H9 (cell line): ENCODE measurements at regions not wholly inside any gene's neighbourhood (a gene's known extent, or its start where the extent isn't known, plus 50 kb on each side); places are given as distances from the start of the nearest gene placed in this dataset.

Experiments used
- DNase-seq: peaks from one replicate; pipeline ENCODE4 v3.0.0-alpha.2; 2017
- H2AFZ ChIP-seq: one replicate; pipeline ENCODE4 v1.6.1; 2013; ENCODE audit warnings: mild to moderate bottlenecking, low read length, control low read depth, moderate library complexity
- H2AK5ac ChIP-seq: 2 replicates; pipeline ENCODE4 v1.6.1; 2013; ENCODE audit warnings: low read length, control low read depth, mixed read lengths; ENCODE audit not compliant: insufficient read length
- H2BK120ac ChIP-seq: one replicate; pipeline ENCODE4 v1.6.1; 2013; ENCODE audit warnings: low read depth, mild to moderate bottlenecking, low read length, control low read depth, inconsistent platforms; ENCODE audit not compliant: poor library complexity, severe bottlenecking
- H2BK12ac ChIP-seq: 2 replicates; pipeline ENCODE4 v1.6.1; 2013; ENCODE audit warnings: low read length, control low read depth, mixed read lengths, low read depth; ENCODE audit not compliant: insufficient read length
- H2BK15ac ChIP-seq: 2 replicates; pipeline ENCODE4 v1.6.1; 2013; ENCODE audit warnings: low read depth, low read length, control low read depth
- H2BK20ac ChIP-seq: one replicate; pipeline ENCODE4 v1.6.1; 2013; ENCODE audit warnings: low read depth, mild to moderate bottlenecking, low read length, control low read depth, inconsistent platforms; ENCODE audit not compliant: poor library complexity, severe bottlenecking
- H2BK5ac ChIP-seq: 2 replicates; pipeline ENCODE4 v1.6.1; 2013; ENCODE audit warnings: low read length, control low read depth, mixed read lengths; ENCODE audit not compliant: insufficient read length
- H3K14ac ChIP-seq: 2 replicates; pipeline ENCODE4 v1.6.1; 2013; ENCODE audit warnings: low read length, control low read depth; ENCODE audit not compliant: insufficient read depth
- H3K18ac ChIP-seq: 2 replicates; pipeline ENCODE4 v1.6.1; 2013; ENCODE audit warnings: low read depth, mild to moderate bottlenecking, mixed read lengths, low read length, control low read depth; ENCODE audit not compliant: insufficient read length
- H3K23ac ChIP-seq: 2 replicates; pipeline ENCODE4 v1.6.1; 2013; ENCODE audit warnings: low read length, control low read depth, mixed read lengths, low read depth; ENCODE audit not compliant: insufficient read length
- H3K23me2 ChIP-seq: 2 replicates; pipeline ENCODE4 v1.6.1; 2013; ENCODE audit warnings: low read depth, mild to moderate bottlenecking, mixed read lengths, low read length, control low read depth; ENCODE audit not compliant: insufficient read length, poor library complexity, severe bottlenecking
- H3K27ac ChIP-seq: 2 replicates; pipeline ENCODE4 v1.5.1; 2013; ENCODE audit warnings: low read length, control low read depth, mixed read lengths, low read depth; ENCODE audit not compliant: insufficient read length
- H3K27me3 ChIP-seq: 2 replicates; pipeline ENCODE4 v1.6.1; 2013; ENCODE audit warnings: low read length, control low read depth, inconsistent platforms; ENCODE audit not compliant: insufficient read depth
- H3K4ac ChIP-seq: 2 replicates; pipeline ENCODE4 v1.6.1; 2013; ENCODE audit warnings: low read depth, mild to moderate bottlenecking, control low read depth, inconsistent platforms, low read length, moderate library complexity
- H3K4me1 ChIP-seq: 2 replicates; pipeline ENCODE4 v1.6.1; 2013; ENCODE audit warnings: low read length, control low read depth, inconsistent platforms; ENCODE audit not compliant: insufficient read depth
- H3K4me2 ChIP-seq: 2 replicates; pipeline ENCODE4 v1.6.1; 2013; ENCODE audit warnings: low read length, control low read depth, mixed read lengths; ENCODE audit not compliant: insufficient read length, insufficient read depth
- H3K56ac ChIP-seq: 2 replicates; pipeline ENCODE4 v1.6.1; 2013; ENCODE audit warnings: low read depth, mild to moderate bottlenecking, mixed read lengths, low read length, control low read depth; ENCODE audit not compliant: insufficient read length
- H3K79me1 ChIP-seq: 2 replicates; pipeline ENCODE4 v1.6.1; 2013; ENCODE audit warnings: low read depth, mild to moderate bottlenecking, moderate library complexity, low read length, control low read depth, inconsistent platforms; ENCODE audit not compliant: insufficient read depth, poor library complexity, severe bottlenecking
- H3K79me2 ChIP-seq: 2 replicates; pipeline ENCODE4 v1.6.1; 2013; ENCODE audit warnings: low read length, control low read depth, inconsistent platforms; ENCODE audit not compliant: insufficient read depth
- H3K9ac ChIP-seq: 2 replicates; pipeline ENCODE4 v1.6.1; 2013; ENCODE audit warnings: low read length, control low read depth, mixed read lengths; ENCODE audit not compliant: insufficient read length; ENCODE audit errors: extremely low read depth
- H3K9me3 ChIP-seq: one replicate; pipeline ENCODE4 v1.6.1; 2013; ENCODE audit warnings: low read depth, low read length, inconsistent platforms; ENCODE audit not compliant: control insufficient read depth
- H3T11ph ChIP-seq: one replicate; pipeline ENCODE4 v1.6.1; 2013; ENCODE audit warnings: mild to moderate bottlenecking, low read length, control low read depth, inconsistent platforms
- H4K20me1 ChIP-seq: one replicate; pipeline ENCODE4 v1.6.1; 2013; ENCODE audit not compliant: control insufficient read depth, insufficient read length, insufficient read depth
- H4K5ac ChIP-seq: 2 replicates; pipeline ENCODE4 v1.6.1; 2013; ENCODE audit warnings: low read depth, mild to moderate bottlenecking, mixed read lengths, low read length, control low read depth; ENCODE audit not compliant: insufficient read length
- H4K8ac ChIP-seq: replicated peaks from 2 replicates; pipeline ENCODE4 v1.6.1; 2013; ENCODE audit warnings: low read length, control low read depth, mixed read lengths, low read depth; ENCODE audit not compliant: insufficient read length
- H4K91ac ChIP-seq: 2 replicates; pipeline ENCODE4 v1.6.1; 2013; ENCODE audit warnings: low read depth, mild to moderate bottlenecking, moderate library complexity, mixed read lengths, low read length, control low read depth; ENCODE audit not compliant: insufficient read length
- H3K27ac Mint-ChIP-seq, 3 experiments: 2 replicates in 2 of 3; 3 replicates in 1 of 3; pipeline ENCODE4 v1.8.0; 2020 to 2021; ENCODE audit warnings: mixed read lengths in 3 of 3, mild to moderate bottlenecking in 1 of 3, moderate library complexity in 1 of 3
- H3K27me3 Mint-ChIP-seq: 2 replicates; pipeline ENCODE4 v1.8.0; 2021; ENCODE audit warnings: low read depth, mild to moderate bottlenecking, moderate library complexity, mixed read lengths
- H3K36me3 Mint-ChIP-seq, 3 experiments: 2 replicates in 2 of 3; 3 replicates in 1 of 3; pipeline ENCODE4 v1.8.0; 2020 to 2021; ENCODE audit warnings: low read depth in 3 of 3, mixed read lengths in 3 of 3; ENCODE audit not compliant: insufficient read depth in 1 of 3
- H3K4me1 Mint-ChIP-seq, 2 experiments: 2 replicates each; pipeline ENCODE4 v1.8.0; 2020; ENCODE audit warnings: mixed read lengths in 2 of 2
- H3K4me3 Mint-ChIP-seq, 2 experiments: 2 replicates in 1 of 2; 3 replicates in 1 of 2; pipeline ENCODE4 v1.8.0; 2020 to 2021; ENCODE audit warnings: mild to moderate bottlenecking in 2 of 2, mixed read lengths in 2 of 2, moderate library complexity in 1 of 2
- H3K9me3 Mint-ChIP-seq, 2 experiments: 2 replicates in 1 of 2; 3 replicates in 1 of 2; pipeline ENCODE4 v1.8.0; 2020; ENCODE audit warnings: mild to moderate bottlenecking in 2 of 2, mixed read lengths in 2 of 2, moderate library complexity in 1 of 2
- CTCF ChIP-seq: fragments of 200-600 bp; sonication (generic); conservative IDR thresholded peaks from 3 replicates; pipeline ENCODE4 v1.8.0; 2021; ENCODE audit warnings: antibody characterized with exemption, mild to moderate bottlenecking
- WGBS: extraction: QIAGEN DNeasy Blood & Tissue Kit; methylation state at CpG from one replicate; pipeline ENCODE4 v1.1.7; 2013; ENCODE audit warnings: missing lambda C conversion rate, low lambda C conversion rate, mixed read lengths; ENCODE audit not compliant: insufficient read length; ENCODE audit errors: extremely low coverage; 5-methylcytosine and 5-hydroxymethylcytosine counted together

DNA sequence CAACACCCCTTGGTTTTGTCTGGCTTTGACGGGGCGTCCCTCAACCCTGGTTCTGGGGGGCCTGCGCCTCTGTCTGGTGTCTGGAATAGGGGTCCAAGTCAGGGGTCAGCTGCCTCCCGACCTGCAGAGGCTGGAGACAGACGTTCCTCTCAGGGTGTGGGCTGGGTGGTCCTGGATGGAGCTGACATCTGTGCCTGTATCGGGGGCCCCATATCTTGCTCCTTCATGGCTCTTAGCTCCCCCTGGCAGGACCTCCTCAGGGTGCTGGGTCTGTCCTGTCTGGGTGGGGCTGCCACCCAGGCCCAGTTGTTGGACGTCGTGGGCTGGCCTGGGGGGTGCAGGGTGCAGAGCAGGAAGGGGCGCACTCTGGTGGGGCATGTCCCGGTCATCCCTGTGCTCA lies 374.8 kb downstream of the TMEM121 start:
- Histone ChIP-seq H4K20me1 (no peaks in the 10 kb centered on the region), H2AK5ac (no peak overlapping the region), H3K23ac (no peak overlapping the region), H4K91ac (no peak overlapping the region), H3K9ac (no peak overlapping the region), H3K14ac (no peak overlapping the region), H2BK5ac (no peak overlapping the region), H2BK20ac (no peak overlapping the region), H3T11ph (no peak overlapping the region), H3K9me3 (peaks cover 87% of the 10 kb centered on the region), H2BK12ac (no peak overlapping the region), H2BK15ac (no peak overlapping the region), H2AFZ (no peak overlapping the region), H3K4me2 (no peak overlapping the region), H3K79me1 (no peaks in the 10 kb centered on the region), H3K4me1 (no peaks in the 10 kb centered on the region), H3K79me2 (no peaks in the 10 kb centered on the region), H3K4ac (no peak overlapping the region), H3K23me2 (no peaks in the 10 kb centered on the region), H3K18ac (no peak overlapping the region), H4K5ac (no peak overlapping the region), H4K8ac (no peak overlapping the region), H3K56ac (no peak overlapping the region), H2BK120ac (no peak overlapping the region), H3K27ac (no peak overlapping the region), H3K27me3 (no peaks in the 10 kb centered on the region)
- Mint-ChIP-seq H3K27ac (no peak overlapping the region), H3K36me3 (peaks cover 4 to 27% (median 8%) of the 10 kb centered on the region in 3 experiments; a peak in 6 of 7 replicates), H3K4me1 (no peaks in the 10 kb centered on the region), H3K9me3 (peaks cover 84 to 96% of the 10 kb centered on the region in 2 experiments), H3K27me3 (0 out of 2 replicates have a peak, but pooled peaks cover 2% of the 10 kb centered on the region), H3K4me3 (no peak overlapping the region)
- DNase-seq, result no peak
- no CpG with 5 or more reads among the region's 10 CpGs for WGBS
- TF ChIP-seq CTCF, result no peak
